Stomach (tissue), 8 donors: ENCODE measurements at regions not wholly inside any gene's neighbourhood (a gene's known extent, or its start where the extent isn't known, plus 50 kb on each side); places are given as distances from the start of the nearest gene placed in this dataset.

Experiments
- DNase-seq, 2 donors: peaks; one replicate each; pipeline versions ENCODE4 v3.0.0 to v3.0.0-alpha.2; 2013 to 2019
- H3K27ac ChIP-seq, 5 donors: fragments of 200-600 bp in 4 of 5; sonication (generic) in 4 of 5; one replicate each; pipeline ENCODE4 v1.5.1; 2013 to 2019; ENCODE audit warnings: mild to moderate bottlenecking in 1 of 5, moderate library complexity in 1 of 5
- H3K27me3 ChIP-seq, 3 donors: fragments of 200-600 bp; sonication (generic); one replicate each; pipeline ENCODE4 v1.5.1; 2017 to 2019; ENCODE audit warnings: mixed run types in 1 of 3
- H3K36me3 ChIP-seq, 4 donors: fragments of 200-600 bp; sonication (generic); 1 replicate in 3 of 4; 2 replicates in 1 of 4; pipeline ENCODE4 v1.5.1; 2016 to 2019
- H3K4me1 ChIP-seq, 4 donors: fragments of 200-600 bp; sonication (generic); one replicate each; pipeline ENCODE4 v1.5.1; 2016 to 2019
- H3K4me3 ChIP-seq, 4 donors: fragments of 200-600 bp; sonication (generic) in 3 of 4; one replicate each; pipeline ENCODE4 v1.5.1; 2016 to 2019; ENCODE audit warnings: mild to moderate bottlenecking in 1 of 4
- H3K9me3 ChIP-seq, 4 donors: fragments of 200-600 bp; sonication (generic); one replicate each; pipeline ENCODE4 v1.5.1; 2016 to 2019
- CTCF ChIP-seq, 7 experiments: fragments of 450-650 bp in 4 of 7; fragments of 200-600 bp in 3 of 7; sonication (generic) in 3 of 7; IDR thresholded peaks; one replicate each; pipeline ENCODE4 v1.5.1; 2016 to 2019; ENCODE audit warnings: antibody characterized with exemption in 7 of 7, control low read depth in 2 of 7, mild to moderate bottlenecking in 1 of 7
- EP300 ChIP-seq: sonication (generic); formaldehyde crosslinking; IDR thresholded peaks from one replicate; pipeline ENCODE4 v1.6.1; 2017; ENCODE audit warnings: antibody characterized with exemption
- POLR2A ChIP-seq, 4 donors: fragments of 450-650 bp; IDR thresholded peaks; one replicate each; pipeline ENCODE4 v1.6.1; 2016; ENCODE audit warnings: antibody characterized with exemption in 4 of 4, control low read depth in 2 of 4, mild to moderate bottlenecking in 1 of 4, moderate library complexity in 1 of 4
- POLR2AphosphoS5 ChIP-seq, 3 donors: sonication (generic); formaldehyde crosslinking; IDR thresholded peaks; one replicate each; pipeline ENCODE4 v1.6.1; 2016; ENCODE audit warnings: antibody characterized with exemption in 3 of 3
- WGBS, 5 donors: extraction: QIAGEN DNeasy Blood & Tissue Kit in 3 of 5; methylation state at CpG; one replicate each; pipeline versions ENCODE4 v1.1.5 to v1.1.7; 2013 to 2018; 5-methylcytosine and 5-hydroxymethylcytosine counted together
- intact Hi-C: fragments of 100-400 bp; cut with DNase I; formaldehyde crosslinking; loops from one replicate; pipeline ENCODE4 v1.15.1; 2023; ENCODE audit warnings: low total_unique reads
- donor health status: healthy with polysubstance abuse.
- donor health status: Bipolar disorder and iron deficiency.
- donor health status: healthy.

GRCh38 chr9:11144746-11145145, 531.9 kb upstream of the PTPRD start:
- intact Hi-C loops: no loop called here
- no peaks in the 10 kb centered on the region for H3K9me3 ChIP-seq
- no peak for DNase-seq
- H3K27me3 ChIP-seq: no peaks in the 10 kb centered on the region
- WGBS, 5 donors: 64 to 87% (median 77%) methylated on average over 2 of the region's 2 CpGs
- no peak overlapping the region for H3K27ac ChIP-seq
- no peak overlapping the region for H3K4me3 ChIP-seq
- TF ChIP-seq CTCF (IDR thresholded peaks at IDR 0.05) (no peak), POLR2A (IDR thresholded peaks at IDR 0.05) (no peak), POLR2AphosphoS5 (IDR thresholded peaks at IDR 0.05) (no peak), EP300 (no peak)
- H3K4me1 ChIP-seq: no peaks in the 10 kb centered on the region
- H3K36me3 ChIP-seq: no peaks in the 10 kb centered on the region

GRCh38 chr9:11148189-11148588, 535.4 kb upstream of the PTPRD start:
- intact Hi-C loops: no loop called here
- no peaks in the 10 kb centered on the region for H3K36me3 ChIP-seq
- H3K9me3 ChIP-seq: no peaks in the 10 kb centered on the region
- no peak overlapping the region for H3K27ac ChIP-seq
- H3K4me3 ChIP-seq: no peak overlapping the region
- no peak for DNase-seq
- no peaks in the 10 kb centered on the region for H3K4me1 ChIP-seq
- TF ChIP-seq CTCF (IDR thresholded peaks at IDR 0.05): no peak
- TF ChIP-seq POLR2A (IDR thresholded peaks at IDR 0.05): no peak
- no peak for TF ChIP-seq POLR2AphosphoS5 (IDR thresholded peaks at IDR 0.05)
- TF ChIP-seq EP300: no peak
- 81 to 92% (median 89%) methylated on average over 5 of the region's 5 CpGs for WGBS, 5 donors
- no peaks in the 10 kb centered on the region for H3K27me3 ChIP-seq

GRCh38 chr9:11149065-11149464, 536.3 kb upstream of the PTPRD start:
- no peak overlapping the region for H3K27ac ChIP-seq
- H3K9me3 ChIP-seq: no peaks in the 10 kb centered on the region
- intact Hi-C loops: no loop called here
- DNase-seq: no peak
- TF ChIP-seq CTCF (IDR thresholded peaks at IDR 0.05) (no peak), EP300 (no peak), POLR2A (IDR thresholded peaks at IDR 0.05) (no peak), POLR2AphosphoS5 (IDR thresholded peaks at IDR 0.05) (no peak)
- H3K4me3 ChIP-seq: no peak overlapping the region
- no peaks in the 10 kb centered on the region for H3K36me3 ChIP-seq
- no peaks in the 10 kb centered on the region for H3K4me1 ChIP-seq
- 65 to 70% (median 69%) methylated on average over 7 of the region's 7 CpGs for WGBS, 5 donors
- no peaks in the 10 kb centered on the region for H3K27me3 ChIP-seq

- TF ChIP-seq POLR2A (IDR thresholded peaks at IDR 0.05) (no peak), EP300 (no peak), POLR2AphosphoS5 (IDR thresholded peaks at IDR 0.05) (no peak), CTCF (IDR thresholded peaks at IDR 0.05) (no peak)
- H3K9me3 ChIP-seq: peaks cover 0 to 15% (median 2%) of the 10 kb centered on the region in 4 donors
- H3K36me3 ChIP-seq: no peaks in the 10 kb centered on the region
- intact Hi-C loops: no loop called here
- no peaks in the 10 kb centered on the region for H3K27me3 ChIP-seq
- 60 to 88% (median 69%) methylated on average over 1 of the region's 1 CpG for WGBS, 5 donors
- H3K27ac ChIP-seq: no peak overlapping the region
- H3K4me3 ChIP-seq: no peak overlapping the region
- DNase-seq: no peak
- H3K4me1 ChIP-seq: no peaks in the 10 kb centered on the region
Measured at GRCh38 chr9:11158063-11158462, 545.3 kb upstream of the PTPRD start.
